GM21447 (cell line): ENCODE measurements at regions not wholly inside any gene's neighbourhood (a gene's known extent, or its start where the extent isn't known, plus 50 kb on each side); places are given as distances from the start of the nearest gene placed in this dataset.

Experiments used
- ATAC-seq: cut with Tn5 transposase; IDR thresholded peaks from one replicate; pipeline ENCODE4 v1.9.1; 2021; ENCODE audit not compliant: unreplicated experiment

GRCh38 chr9:108656566-108656965, 199.2 kb downstream of the ACTL7B start:
- no peak for ATAC-seq

- ATAC-seq: no peak
Measured at GRCh38 chr9:108655818-108656217, 200.0 kb downstream of the ACTL7B start.

- ATAC-seq: no peak
Measured at GRCh38 chr9:108654566-108654965, 201.2 kb downstream of the ACTL7B start.

- no peak for ATAC-seq
Measured at GRCh38 chr9:108652851-108653250, 202.9 kb downstream of the ACTL7B start.

DNA sequence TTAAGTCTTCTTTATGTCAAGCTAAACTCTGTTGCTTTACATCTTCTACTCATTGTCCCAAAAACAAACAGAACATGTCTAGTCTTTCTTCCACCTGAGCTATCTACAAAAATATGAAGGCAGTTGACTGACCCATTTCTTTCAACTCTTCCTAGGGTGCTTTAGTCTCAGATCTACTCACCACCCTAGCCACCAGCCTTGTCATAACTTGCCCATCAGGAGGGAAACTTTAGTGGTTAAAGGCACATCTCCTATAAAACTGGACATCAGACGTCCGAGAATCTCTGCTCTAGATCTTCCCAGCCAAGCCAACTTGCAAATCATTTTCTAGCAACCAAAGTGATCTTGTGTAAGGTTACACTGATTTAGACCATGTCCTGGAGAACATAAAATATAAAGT, 205.0 kb downstream of the ACTL7B start:
- no peak for ATAC-seq

- no peak for ATAC-seq
Measured at GRCh38 chr9:108645520-108645919, 210.3 kb downstream of the ACTL7B start.

GRCh38 chr9:108643731-108644510, 211.9 kb downstream of the ACTL7B start:
- no peak for ATAC-seq

GRCh38 chr9:108642871-108643270, 212.9 kb downstream of the ACTL7B start:
- ATAC-seq: no peak

DNA sequence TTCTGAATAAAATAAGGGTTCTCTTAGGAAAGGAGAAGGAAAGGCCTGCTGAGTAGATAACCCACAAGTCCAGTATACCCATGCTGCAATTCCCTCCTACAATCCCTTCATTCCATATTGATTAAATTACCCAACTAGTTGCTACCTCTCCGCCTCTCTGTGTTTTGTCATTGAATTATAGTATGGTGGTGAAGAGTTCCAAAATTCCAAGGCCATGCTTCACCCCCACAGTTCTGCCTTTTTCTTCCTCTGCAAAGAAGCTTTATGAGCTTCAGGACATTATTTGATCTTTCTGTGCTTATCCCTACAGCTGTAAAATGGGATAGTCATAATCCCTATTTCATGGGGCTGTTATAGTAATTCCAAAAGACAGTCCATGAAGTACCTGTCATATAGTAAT, 215.6 kb downstream of the ACTL7B start:
- no peak for ATAC-seq

DNA sequence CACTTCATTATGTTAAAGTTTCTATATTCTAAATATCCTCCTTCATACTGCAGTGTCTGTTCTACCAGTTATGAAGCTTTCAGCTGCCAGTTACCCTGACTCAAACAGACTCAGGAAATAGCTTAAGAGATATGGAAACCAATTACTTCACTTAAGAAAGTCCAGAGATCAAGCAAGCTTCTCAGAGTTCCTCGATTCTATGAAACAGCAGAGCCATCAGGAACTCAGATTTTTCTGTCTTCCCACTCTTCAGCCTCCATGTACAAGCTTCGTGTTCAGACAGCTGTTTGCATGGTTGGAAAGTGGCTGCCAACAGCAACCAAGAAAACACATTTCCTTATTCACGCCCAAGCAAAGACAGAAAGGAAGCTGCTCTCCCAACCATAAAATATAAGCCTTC, 216.1 kb downstream of the ACTL7B start:
- no peak for ATAC-seq

GRCh38 chr9:108639091-108639490, 216.7 kb downstream of the ACTL7B start:
- no peak for ATAC-seq

GRCh38 chr9:108637340-108637739, 218.4 kb downstream of the ACTL7B start:
- ATAC-seq: no peak

DNA sequence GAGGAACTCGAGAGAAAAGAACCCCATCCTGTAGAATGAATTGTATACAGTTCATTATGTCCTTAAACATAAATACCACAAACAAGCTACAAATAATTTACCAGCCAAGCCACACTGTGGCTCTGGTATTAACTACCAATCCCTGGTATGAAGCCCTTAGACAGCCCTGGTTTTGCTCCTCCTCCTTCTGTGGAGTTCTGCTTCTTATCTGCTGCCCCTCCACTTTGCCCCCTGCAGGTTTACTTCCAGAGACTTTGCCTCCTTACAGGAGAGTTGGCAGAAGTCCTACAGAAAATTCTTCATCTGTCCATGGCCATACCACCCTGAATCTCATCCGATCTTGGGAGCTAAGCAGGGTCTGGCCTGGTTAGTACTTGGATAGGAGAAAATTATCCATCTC, 219.8 kb downstream of the ACTL7B start:
- no peak for ATAC-seq

GRCh38 chr9:108634672-108635462, 220.9 kb downstream of the ACTL7B start:
- ATAC-seq: no peak

GRCh38 chr9:108634204-108634603, 221.6 kb downstream of the ACTL7B start:
- ATAC-seq: no peak

DNA sequence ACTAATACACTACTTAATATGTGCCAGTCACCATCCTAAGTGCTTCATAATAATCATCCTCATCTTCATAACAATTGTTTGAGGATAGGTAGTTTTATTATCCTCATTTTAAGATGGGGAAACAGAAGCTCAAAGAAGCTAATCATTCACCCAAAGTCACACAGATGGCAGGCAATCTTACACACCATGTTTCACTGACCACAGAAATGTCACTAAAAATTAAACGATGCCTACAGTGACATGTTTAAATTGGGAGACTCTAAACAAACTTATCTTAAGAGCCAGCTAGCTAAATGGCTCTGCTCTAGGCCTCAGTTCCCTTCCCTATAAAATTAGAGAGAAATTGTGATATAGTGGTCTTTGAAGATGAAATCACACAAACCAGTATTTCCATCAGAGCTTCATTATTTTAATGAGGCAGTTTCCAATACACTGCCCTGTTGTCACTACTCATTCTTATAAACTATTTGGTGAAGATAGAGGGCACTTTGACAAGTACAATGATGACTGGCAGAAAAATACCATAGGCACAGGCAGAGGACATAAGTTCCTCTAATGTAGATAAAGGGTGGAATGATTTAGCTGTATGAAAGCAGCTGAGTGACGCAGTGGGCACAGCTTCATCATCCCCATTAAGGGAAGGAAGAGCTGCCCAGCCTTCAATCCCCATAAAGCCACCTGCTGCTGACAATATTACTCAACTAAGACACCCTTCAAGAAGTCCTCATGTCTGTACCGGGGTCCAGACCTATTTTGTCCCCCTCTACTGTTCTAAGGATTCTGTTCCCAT, 224.1 kb downstream of the ACTL7B start:
- no peak for ATAC-seq

DNA sequence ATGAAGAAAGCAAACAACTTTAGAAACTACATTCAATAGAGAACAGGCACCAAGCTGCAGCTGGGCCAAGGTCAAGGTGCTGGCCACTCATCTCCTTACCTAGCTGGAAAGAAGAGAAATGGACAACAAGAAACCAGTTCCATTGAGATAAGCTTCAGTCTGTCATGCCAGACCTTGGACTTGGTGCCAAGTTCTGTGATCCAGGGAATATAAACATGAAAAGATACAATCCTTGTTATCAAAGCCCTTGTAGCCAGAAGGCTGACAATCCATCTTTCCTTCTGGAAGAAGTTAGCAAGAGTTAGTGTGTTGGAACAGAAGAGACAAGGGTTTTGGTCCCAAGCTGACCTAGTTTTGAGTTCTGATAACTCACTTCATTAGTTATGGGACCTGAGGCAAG, 227.5 kb downstream of the ACTL7B start:
- no peak for ATAC-seq

GRCh38 chr9:108626743-108627142, 229.0 kb downstream of the ACTL7B start:
- ATAC-seq: no peak

- no peak for ATAC-seq
Measured at GRCh38 chr9:108621991-108622855, 233.6 kb downstream of the ACTL7B start.

GRCh38 chr9:108620767-108621166, 235.0 kb downstream of the ACTL7B start:
- no peak for ATAC-seq
